HCT116 (cell line): ENCODE measurements at regions not wholly inside any gene's neighbourhood (a gene's known extent, or its start where the extent isn't known, plus 50 kb on each side); places are given as distances from the start of the nearest gene placed in this dataset.

Experiments
- CTCF ChIP-seq, 3 experiments: fragments of 200-600 bp in 1 of 3; sonication (generic) in 1 of 3; IDR thresholded peaks in 2 of 3; conservative IDR thresholded peaks in 1 of 3; 2 replicates each; pipeline ENCODE4 v1.5.1; 2012 to 2017; ENCODE audit warnings: low read depth in 2 of 3, low read length in 2 of 3, antibody characterized with exemption in 1 of 3, borderline replicate concordance in 1 of 3, control low read depth in 1 of 3, mild to moderate bottlenecking in 1 of 3, mixed read lengths in 1 of 3, mixed run types in 1 of 3, moderate library complexity in 1 of 3; ENCODE audit not compliant: insufficient read depth in 1 of 3
- EZH2 ChIP-seq: fragments of 200-600 bp; sonication (generic); IDR thresholded peaks from 2 replicates; pipeline ENCODE4 v1.6.1; 2017; ENCODE audit warnings: antibody characterized with exemption, mixed run types
- EZH2phosphoT487 ChIP-seq: fragments of 200-600 bp; IDR thresholded peaks from 2 replicates; pipeline ENCODE4 v1.6.1; 2018; ENCODE audit warnings: antibody characterized with exemption, borderline replicate concordance
- MAX ChIP-seq: IDR thresholded peaks from 2 replicates; pipeline ENCODE4 v1.6.1; 2012
- POLR2A ChIP-seq: IDR thresholded peaks from 2 replicates; pipeline ENCODE4 v1.7.0; 2011; ENCODE audit warnings: borderline replicate concordance; ENCODE audit not compliant: insufficient read depth, insufficient read length; ENCODE audit errors: extremely low read depth
- POLR2AphosphoS5 ChIP-seq: IDR thresholded peaks from 2 replicates; pipeline ENCODE4 v1.6.1; 2011; ENCODE audit warnings: mild to moderate bottlenecking, low read depth, low read length, moderate library complexity
- RAD21 ChIP-seq: IDR thresholded peaks from 2 replicates; pipeline ENCODE4 v1.6.1; 2012; ENCODE audit warnings: low read depth, mild to moderate bottlenecking
- SIN3A ChIP-seq: IDR thresholded peaks from 2 replicates; pipeline ENCODE4 v1.6.1; 2012; ENCODE audit warnings: low read depth
- ZNF274 ChIP-seq: fragments of 200-500 bp; sonication (Bioruptor generic); IDR thresholded peaks from 2 replicates; pipeline ENCODE4 v1.6.1; 2014; ENCODE audit warnings: mild to moderate bottlenecking, low read depth, low read length, inconsistent platforms

GRCh38 chr18:68566991-68567390, 147.9 kb downstream of the TMX3 start:
- TF ChIP-seq SIN3A (no peak), CTCF (IDR thresholded peaks at IDR 0.05 in 2 of 3, conservative IDR thresholded peaks at IDR 0.05 in 1 of 3; ENCODE audit: borderline replicate concordance in 1 of 3, insufficient read depth in 1 of 3, low read depth in 2 of 3, low read length in 2 of 3) (no peak), ZNF274 (no peak), MAX (no peak), POLR2AphosphoS5 (no peak), RAD21 (no peak), POLR2A (no peak), EZH2 (no peak), EZH2phosphoT487 (no peak)
